NB4 (cell line): ENCODE measurements at regions not wholly inside any gene's neighbourhood (a gene's known extent, or its start where the extent isn't known, plus 50 kb on each side); places are given as distances from the start of the nearest gene placed in this dataset.

Experiments used
- MYC ChIP-seq: IDR thresholded peaks from 2 replicates; pipeline ENCODE4 v1.6.1; 2011; ENCODE audit warnings: low read depth, low read length
- POLR2A ChIP-seq: IDR thresholded peaks from 2 replicates; pipeline ENCODE4 v1.6.1; 2011; ENCODE audit warnings: mild to moderate bottlenecking; ENCODE audit not compliant: insufficient read length; ENCODE audit errors: extremely low read depth
- TF ChIP-seq, protein P1 (sequence below): IDR thresholded peaks from one replicate; pipeline ENCODE4 v1.5.1; 2012; ENCODE audit warnings: low read depth, low read length

DNA sequence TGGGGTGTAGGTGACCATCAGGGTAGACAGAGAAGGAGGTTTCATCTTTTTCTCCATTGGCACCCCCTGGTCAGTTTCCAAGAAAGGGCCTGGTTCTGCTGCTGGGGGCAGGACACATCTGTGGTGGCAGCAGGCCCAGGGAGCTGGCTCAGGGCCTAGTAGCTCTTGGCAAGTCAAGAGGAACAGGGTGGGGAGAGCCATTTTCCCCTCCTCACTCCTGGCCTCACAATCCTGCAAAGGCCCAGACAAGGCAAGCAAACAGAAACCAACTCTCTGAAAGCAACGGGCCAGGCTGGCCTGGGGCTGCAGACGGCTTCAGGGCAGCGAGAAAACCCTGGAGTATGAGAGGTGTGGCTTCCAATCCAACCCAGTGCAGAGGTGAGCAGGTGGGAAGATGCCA lies 192.9 kb upstream of the DYNLRB2 start:
- TF ChIP-seq, protein P1, sequence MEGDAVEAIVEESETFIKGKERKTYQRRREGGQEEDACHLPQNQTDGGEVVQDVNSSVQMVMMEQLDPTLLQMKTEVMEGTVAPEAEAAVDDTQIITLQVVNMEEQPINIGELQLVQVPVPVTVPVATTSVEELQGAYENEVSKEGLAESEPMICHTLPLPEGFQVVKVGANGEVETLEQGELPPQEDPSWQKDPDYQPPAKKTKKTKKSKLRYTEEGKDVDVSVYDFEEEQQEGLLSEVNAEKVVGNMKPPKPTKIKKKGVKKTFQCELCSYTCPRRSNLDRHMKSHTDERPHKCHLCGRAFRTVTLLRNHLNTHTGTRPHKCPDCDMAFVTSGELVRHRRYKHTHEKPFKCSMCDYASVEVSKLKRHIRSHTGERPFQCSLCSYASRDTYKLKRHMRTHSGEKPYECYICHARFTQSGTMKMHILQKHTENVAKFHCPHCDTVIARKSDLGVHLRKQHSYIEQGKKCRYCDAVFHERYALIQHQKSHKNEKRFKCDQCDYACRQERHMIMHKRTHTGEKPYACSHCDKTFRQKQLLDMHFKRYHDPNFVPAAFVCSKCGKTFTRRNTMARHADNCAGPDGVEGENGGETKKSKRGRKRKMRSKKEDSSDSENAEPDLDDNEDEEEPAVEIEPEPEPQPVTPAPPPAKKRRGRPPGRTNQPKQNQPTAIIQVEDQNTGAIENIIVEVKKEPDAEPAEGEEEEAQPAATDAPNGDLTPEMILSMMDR: no peak
- TF ChIP-seq MYC (no peak), POLR2A (no peak)
